GM23248 (cell line): ENCODE measurements at regions not wholly inside any gene's neighbourhood (a gene's known extent, or its start where the extent isn't known, plus 50 kb on each side); places are given as distances from the start of the nearest gene placed in this dataset.

Experiments used
- EZH2 ChIP-seq: fragments of 200-600 bp; sonication (generic); IDR thresholded peaks from 2 replicates; pipeline ENCODE4 v1.6.1; 2018; ENCODE audit warnings: antibody characterized with exemption, mild to moderate bottlenecking; ENCODE audit not compliant: insufficient read depth, poor library complexity, severe bottlenecking
- EZH2phosphoT487 ChIP-seq: fragments of 200-600 bp; sonication (generic); IDR thresholded peaks from 2 replicates; pipeline ENCODE4 v1.6.1; 2018; ENCODE audit warnings: antibody characterized with exemption, moderate library complexity, mild to moderate bottlenecking, low read depth; ENCODE audit not compliant: insufficient read depth

- TF ChIP-seq EZH2phosphoT487, result no peak
- no peak for TF ChIP-seq EZH2
Observed at GRCh38 chr4:104559502-104559901, 64.8 kb upstream of the CXXC4 start.
